ENCODE measurements at regions not wholly inside any gene's neighbourhood (a gene's known extent, or its start where the extent isn't known, plus 50 kb on each side); places are given as distances from the start of the nearest gene placed in this dataset.

DNA sequence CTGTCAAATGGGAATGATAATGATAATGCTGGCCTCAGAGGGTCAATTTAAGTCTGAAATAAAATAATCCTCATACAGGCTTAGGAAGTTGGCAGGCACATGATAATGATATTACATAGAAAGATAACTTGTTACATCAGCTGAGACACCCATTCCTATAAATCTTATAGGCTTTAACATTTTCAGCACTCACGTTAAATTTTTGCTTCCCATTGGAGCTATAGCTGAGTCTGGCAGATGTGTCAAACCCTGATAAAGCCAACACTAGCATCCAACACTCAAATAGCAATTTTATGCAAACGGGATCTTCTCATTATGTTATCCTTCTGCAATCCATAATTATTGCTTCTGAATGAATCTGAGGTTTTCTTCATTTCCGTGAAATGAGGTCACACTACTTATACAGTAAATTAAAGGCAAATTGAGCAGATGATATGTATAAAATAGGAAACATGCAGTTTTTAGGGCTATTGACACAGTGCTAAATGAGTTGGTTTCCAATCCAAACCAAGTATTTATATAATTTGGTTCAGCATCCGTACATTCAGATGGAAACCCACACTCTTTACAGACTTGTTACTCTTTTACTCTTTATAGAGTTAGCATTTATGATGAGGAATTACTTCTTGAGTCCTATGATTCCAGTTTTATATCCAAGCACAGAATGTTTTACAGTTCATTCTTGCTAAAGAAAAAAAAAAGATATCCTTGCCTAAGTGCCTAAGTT is 481.6 kb downstream of the BTBD3 start:
- Histone ChIP-seq H3K4me1 (ENCODE audit: insufficient read depth) (peaks cover 1% of the 10 kb centered on the region), H3K4me3 (ENCODE audit: low read depth, low read length) (no peak overlapping the region)
- 64% methylated on average over 4 of the region's 4 CpGs for WGBS

DNA sequence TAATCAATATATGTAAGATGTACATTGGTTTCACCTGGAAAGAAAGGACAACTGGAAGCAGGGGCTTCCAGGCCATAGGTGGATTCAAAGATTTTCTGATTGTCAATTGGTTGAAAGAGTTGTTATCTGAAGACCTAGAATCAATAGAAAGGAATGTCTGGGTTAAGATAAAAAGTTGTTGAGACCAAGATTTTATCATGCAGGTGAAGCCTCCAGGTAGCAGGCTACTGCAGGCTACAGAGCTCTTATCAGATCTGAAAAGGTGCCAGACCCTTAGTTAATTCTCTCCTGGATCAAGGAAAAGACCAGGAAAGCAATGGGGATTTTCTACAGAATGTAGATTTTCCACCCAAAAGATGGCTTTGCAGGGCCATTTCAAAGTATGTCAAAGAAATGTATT is 487.2 kb downstream of the BTBD3 start:
- no peak overlapping the region for H3K4me3 ChIP-seq (ENCODE audit: low read depth, low read length)
- no peak for DNase-seq (ENCODE audit: extremely low spot score)
- H3K36me3 ChIP-seq (ENCODE audit: insufficient read depth) = no peaks in the 10 kb centered on the region
- no peak overlapping the region for H3K27ac ChIP-seq (ENCODE audit: low read depth)
- no peaks in the 10 kb centered on the region for H3K4me1 ChIP-seq (ENCODE audit: insufficient read depth)

More for the DNA sequence above, 481.6 kb downstream of the BTBD3 start:
- DNase-seq (ENCODE audit: extremely low spot score) = no peak
- H3K36me3 ChIP-seq (ENCODE audit: insufficient read depth) = no peaks in the 10 kb centered on the region
- H3K27ac ChIP-seq (ENCODE audit: low read depth) = no peak overlapping the region

DNA sequence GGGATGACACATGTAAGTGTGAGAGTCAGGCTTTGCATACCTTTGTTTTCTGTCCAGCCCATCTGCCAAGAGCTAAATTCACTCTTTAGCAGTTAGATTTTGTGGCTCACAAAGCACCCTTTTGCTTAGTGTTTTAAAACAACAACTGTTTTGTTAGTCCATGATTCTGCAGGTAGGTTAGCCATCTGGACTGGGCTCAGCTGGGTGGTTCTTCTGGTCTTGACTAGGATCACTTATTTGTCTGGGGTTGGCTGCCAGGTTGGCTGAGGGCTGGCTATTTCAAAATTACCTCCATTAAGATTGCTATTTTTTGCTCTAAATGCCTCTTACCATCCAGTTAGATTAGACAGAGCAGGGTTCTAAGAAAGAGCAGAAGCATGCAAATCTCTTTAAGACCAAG is 489.3 kb downstream of the BTBD3 start:
- no peak overlapping the region for H3K27ac ChIP-seq (ENCODE audit: low read depth)
- H3K36me3 ChIP-seq (ENCODE audit: insufficient read depth) = no peaks in the 10 kb centered on the region
- no peak for DNase-seq (ENCODE audit: extremely low spot score)

DNA sequence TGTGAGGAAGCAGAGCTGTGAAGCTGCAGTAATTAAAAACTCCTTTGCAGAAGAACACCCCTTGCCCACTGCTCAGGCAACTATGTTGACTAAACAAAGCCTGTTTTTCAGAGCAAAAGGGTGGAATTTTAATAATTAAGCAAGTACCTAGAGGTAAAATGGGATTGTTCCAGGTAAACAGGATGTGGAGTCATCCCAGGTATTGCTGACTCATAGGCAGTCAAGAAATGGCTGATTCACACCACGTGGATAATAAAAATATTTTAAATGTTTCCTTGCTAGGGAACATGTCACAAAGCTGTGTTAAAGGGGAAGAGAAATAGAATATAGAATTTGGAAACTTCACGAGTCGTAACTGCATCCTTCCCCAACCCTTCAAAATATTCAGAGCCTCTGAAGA is 491.8 kb downstream of the BTBD3 start:
- Histone ChIP-seq H3K4me1 (ENCODE audit: insufficient read depth) (no peaks in the 10 kb centered on the region), H3K4me3 (ENCODE audit: low read depth, low read length) (no peak overlapping the region), H3K27ac (ENCODE audit: low read depth) (no peak overlapping the region), H3K36me3 (ENCODE audit: insufficient read depth) (no peaks in the 10 kb centered on the region)
- WGBS = 65% methylated on average over 3 of the region's 3 CpGs
- DNase-seq (ENCODE audit: extremely low spot score) = no peak

More for the DNA sequence above, 489.3 kb downstream of the BTBD3 start:
- no peak overlapping the region for H3K4me3 ChIP-seq (ENCODE audit: low read depth, low read length)
- H3K4me1 ChIP-seq (ENCODE audit: insufficient read depth) = no peaks in the 10 kb centered on the region

DNA sequence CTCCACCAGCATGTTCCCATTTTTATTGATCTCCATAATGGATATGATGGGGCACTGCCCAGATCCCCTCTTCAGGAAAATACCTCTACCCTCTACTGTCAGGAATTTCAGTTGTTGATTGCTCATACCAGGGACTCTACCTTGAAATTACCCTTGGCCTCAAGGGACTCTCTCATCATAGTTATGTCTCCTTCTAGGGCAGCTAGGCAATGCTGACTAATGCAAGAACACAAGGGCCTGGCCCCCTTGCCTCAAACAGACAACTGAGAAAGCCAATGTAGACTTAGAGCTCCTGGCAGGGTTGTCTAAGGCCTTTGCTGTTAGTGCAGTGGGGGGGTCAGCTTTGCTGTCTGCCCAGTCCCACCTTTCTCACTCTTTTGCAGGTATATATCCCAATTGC is 493.1 kb downstream of the BTBD3 start:
- H3K4me3 ChIP-seq (ENCODE audit: low read depth, low read length) = no peak overlapping the region
- no peak for DNase-seq (ENCODE audit: extremely low spot score)
- H3K36me3 ChIP-seq (ENCODE audit: insufficient read depth) = no peaks in the 10 kb centered on the region
- no peaks in the 10 kb centered on the region for H3K4me1 ChIP-seq (ENCODE audit: insufficient read depth)
- no peak overlapping the region for H3K27ac ChIP-seq (ENCODE audit: low read depth)

DNA sequence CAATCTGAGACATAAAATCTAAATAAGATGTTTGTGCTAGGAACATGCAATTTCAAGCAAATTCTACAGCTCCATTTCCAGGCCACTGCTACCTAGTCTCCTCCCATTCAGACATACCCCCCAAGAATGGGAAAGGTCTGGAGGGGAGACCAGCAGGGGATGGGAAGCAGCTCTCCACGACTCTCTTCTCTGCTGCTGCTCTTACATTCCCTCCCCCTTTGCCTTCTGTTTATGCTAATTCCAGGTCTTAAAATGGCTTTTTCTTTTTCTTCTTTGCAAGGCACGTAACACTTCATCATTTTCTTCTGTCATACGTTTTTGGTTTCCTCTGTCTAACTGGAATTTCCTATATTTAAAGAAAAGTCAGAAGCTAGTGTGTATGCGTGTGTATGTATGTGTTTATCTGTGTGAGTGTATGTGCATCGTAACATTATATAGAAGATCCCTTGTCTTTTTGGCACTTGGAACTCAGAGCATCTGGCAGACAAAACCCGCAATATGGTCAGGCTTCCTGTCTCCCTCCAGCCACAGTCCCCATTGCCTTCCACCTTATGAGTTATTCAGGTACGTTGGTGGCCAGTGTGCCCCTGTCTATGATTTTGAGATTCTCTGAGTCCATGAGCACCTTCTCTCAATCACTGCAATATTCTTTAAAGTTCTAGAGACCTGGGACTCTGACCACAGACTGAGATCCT is 493.7 kb downstream of the BTBD3 start:
- Histone ChIP-seq H3K4me1 (ENCODE audit: insufficient read depth) (no peaks in the 10 kb centered on the region), H3K4me3 (ENCODE audit: low read depth, low read length) (no peak overlapping the region), H3K27ac (ENCODE audit: low read depth) (no peak overlapping the region), H3K36me3 (ENCODE audit: insufficient read depth) (no peaks in the 10 kb centered on the region)
- no peak for DNase-seq (ENCODE audit: extremely low spot score)
- 80% methylated on average over 7 of the region's 7 CpGs for WGBS

DNA sequence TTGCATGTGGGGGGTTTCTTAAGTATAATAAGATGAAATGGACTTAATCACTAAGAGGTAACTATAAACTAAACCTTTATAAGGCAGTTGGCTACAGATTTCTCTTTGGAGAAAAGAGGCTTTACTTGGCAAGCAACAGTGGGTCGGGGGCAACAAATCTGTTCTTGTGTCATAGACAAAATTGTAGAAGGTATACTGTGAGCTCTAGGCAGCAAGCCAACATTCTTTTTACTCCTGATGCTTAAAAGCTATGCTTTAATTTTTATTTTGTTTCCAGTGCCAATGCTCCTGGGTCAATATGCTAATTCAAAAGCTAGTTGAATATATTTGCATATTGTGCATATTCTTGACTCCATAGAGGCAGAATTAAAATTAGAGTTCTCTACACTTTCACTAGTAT is 495.4 kb downstream of the BTBD3 start:
- Histone ChIP-seq H3K4me3 (ENCODE audit: low read depth, low read length) (no peak overlapping the region), H3K36me3 (ENCODE audit: insufficient read depth) (no peaks in the 10 kb centered on the region), H3K27ac (ENCODE audit: low read depth) (no peak overlapping the region), H3K4me1 (ENCODE audit: insufficient read depth) (no peaks in the 10 kb centered on the region)
- no peak for DNase-seq (ENCODE audit: extremely low spot score)
- WGBS = 70% methylated on average over 1 of the region's 1 CpG

DNA sequence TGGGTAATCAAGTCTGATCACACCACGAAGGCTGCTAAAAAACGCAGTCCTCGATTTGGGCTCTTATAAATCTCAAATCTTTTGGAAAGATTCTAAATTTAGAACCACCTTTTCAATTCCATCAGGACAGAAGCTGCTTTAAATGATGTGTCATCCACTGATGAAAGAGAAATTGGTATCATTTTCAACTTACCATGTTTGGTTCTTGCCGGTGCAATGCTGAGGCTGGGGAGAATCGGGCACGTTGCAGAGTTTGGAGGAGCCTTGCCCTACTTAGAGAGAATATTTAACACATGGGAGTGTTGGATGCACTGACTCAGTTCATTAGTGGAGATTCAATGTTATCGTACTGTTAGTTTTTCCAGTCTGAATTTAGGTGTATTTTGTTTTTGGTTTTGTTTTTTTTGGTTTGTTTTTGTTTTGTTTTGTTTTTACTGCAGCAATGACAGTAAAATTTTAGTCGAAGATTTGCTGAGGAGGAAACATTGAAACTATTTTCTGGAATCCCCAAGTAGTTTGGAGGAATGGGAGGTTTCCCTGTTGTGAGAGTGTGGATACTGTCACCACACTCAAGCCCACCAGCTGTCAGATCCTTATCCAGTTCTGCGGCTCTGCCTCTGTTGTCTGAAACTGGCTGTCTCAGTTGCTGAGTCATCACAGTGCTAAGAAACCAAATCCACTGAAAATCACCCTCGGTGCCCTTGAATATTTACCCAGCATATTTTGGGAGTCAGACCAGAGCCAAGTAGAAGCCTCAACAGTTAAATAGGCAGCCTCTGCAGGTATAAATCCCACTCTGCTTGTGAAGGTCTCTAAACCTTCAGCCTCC is 497.0 kb downstream of the BTBD3 start:
- no peak for DNase-seq (ENCODE audit: extremely low spot score)
- Histone ChIP-seq H3K4me1 (ENCODE audit: insufficient read depth) (no peaks in the 10 kb centered on the region), H3K36me3 (ENCODE audit: insufficient read depth) (no peaks in the 10 kb centered on the region), H3K27ac (ENCODE audit: low read depth) (no peak overlapping the region), H3K4me3 (ENCODE audit: low read depth, low read length) (no peak overlapping the region)
- 46% methylated on average over 10 of the region's 10 CpGs for WGBS

DNA sequence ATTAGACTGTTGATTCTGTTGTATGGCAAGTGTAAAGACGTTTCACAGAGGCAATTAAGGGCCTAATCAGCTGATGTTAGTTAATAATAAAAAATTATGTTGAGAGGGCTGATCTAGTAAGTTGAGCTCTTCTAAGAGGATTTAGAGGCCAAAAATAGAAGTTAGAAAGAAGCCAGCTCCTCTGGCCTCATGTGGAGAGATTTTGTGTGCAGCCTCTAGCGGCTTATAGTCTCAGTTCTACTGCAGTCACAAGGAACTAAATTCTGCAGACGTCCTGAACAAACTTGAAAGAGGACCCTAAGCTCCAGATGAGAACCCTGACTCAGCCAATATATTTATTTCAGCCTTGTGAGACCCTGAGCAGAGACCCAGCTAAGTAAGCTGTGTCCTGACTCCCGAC is 498.6 kb downstream of the BTBD3 start:
- no peak for DNase-seq (ENCODE audit: extremely low spot score)
- Histone ChIP-seq H3K4me1 (ENCODE audit: insufficient read depth) (no peaks in the 10 kb centered on the region), H3K36me3 (ENCODE audit: insufficient read depth) (no peaks in the 10 kb centered on the region), H3K4me3 (ENCODE audit: low read depth, low read length) (no peak overlapping the region), H3K27ac (ENCODE audit: low read depth) (no peak overlapping the region)
- WGBS = 79% methylated on average over 4 of the region's 4 CpGs

DNA sequence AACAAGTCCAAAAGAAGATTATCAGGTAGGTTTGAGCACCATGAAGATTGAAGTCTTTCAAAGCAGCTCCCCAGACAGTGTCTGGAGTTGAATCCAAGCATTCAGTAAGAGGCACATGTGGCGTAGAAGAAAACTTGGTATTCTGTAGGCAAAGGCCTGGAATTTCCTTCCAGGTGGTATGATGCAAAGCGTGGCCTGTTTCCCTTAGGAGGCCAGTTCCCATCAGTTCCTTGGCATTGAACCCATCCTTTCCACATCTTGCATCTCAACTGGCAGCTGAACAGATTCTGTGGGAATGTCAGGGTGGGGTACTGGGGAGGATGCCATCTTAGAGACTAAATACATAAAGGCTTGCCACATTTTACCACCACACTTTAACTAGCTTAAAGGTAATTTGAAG is 516.0 kb downstream of the BTBD3 start:
- Histone ChIP-seq H3K4me3 (ENCODE audit: low read depth, low read length) (no peak overlapping the region), H3K4me1 (ENCODE audit: insufficient read depth) (no peaks in the 10 kb centered on the region), H3K27ac (ENCODE audit: low read depth) (no peak overlapping the region), H3K36me3 (ENCODE audit: insufficient read depth) (no peaks in the 10 kb centered on the region)
- no peak for DNase-seq (ENCODE audit: extremely low spot score)
- WGBS = 97% methylated on average over 2 of the region's 2 CpGs

DNA sequence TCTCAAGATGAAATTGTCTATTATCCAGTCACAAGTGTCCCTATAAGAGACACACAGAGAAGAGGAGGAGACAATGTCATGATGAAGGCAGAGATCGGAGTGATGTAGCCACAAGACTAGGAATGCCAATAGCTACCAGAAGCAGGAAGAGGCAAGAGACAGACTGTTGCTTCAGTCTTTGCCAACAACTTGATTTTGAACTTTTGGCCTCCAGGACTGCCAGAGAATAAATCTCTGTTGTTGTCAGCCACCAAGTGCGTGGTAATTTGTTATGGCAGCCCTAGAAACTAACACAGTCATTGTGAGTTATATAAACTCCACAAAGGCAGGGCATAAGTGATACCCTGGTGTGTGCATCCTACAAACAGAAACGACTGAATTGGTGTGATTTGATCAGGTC is 517.0 kb downstream of the BTBD3 start:
- H3K27ac ChIP-seq (ENCODE audit: low read depth) = peak overlapping the region; percentile 56
- no peaks in the 10 kb centered on the region for H3K4me1 ChIP-seq (ENCODE audit: insufficient read depth)
- 45% methylated on average over 3 of the region's 3 CpGs for WGBS
- H3K36me3 ChIP-seq (ENCODE audit: insufficient read depth) = no peaks in the 10 kb centered on the region
- H3K4me3 ChIP-seq (ENCODE audit: low read depth, low read length) = no peak overlapping the region
- no peak for DNase-seq (ENCODE audit: extremely low spot score)

DNA sequence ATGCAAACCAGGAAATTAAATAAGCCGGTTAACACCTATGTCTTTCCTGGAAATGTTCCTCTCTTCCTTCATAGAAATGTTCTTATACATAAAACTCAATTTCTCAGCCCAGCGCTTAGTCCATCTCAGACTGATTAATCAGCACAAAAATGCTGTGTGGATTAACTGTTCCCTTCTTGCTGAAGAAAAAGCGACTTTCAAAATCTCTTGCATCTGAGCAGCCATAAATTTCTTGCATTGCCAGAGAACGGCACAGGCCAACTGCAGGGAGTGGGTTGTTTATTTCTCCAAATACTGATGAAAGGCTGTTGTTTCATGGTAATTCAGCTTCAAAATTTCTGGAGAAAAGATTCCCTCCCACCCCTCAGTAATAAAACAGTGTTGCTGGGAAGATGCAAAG is 517.6 kb downstream of the BTBD3 start:
- no peak overlapping the region for H3K4me3 ChIP-seq (ENCODE audit: low read depth, low read length)
- H3K27ac ChIP-seq (ENCODE audit: low read depth) = peak overlapping the region; percentile 74
- 28% methylated on average over 4 of the region's 4 CpGs for WGBS
- no peaks in the 10 kb centered on the region for H3K36me3 ChIP-seq (ENCODE audit: insufficient read depth)
- H3K4me1 ChIP-seq (ENCODE audit: insufficient read depth) = no peaks in the 10 kb centered on the region
- no peak for DNase-seq (ENCODE audit: extremely low spot score)

DNA sequence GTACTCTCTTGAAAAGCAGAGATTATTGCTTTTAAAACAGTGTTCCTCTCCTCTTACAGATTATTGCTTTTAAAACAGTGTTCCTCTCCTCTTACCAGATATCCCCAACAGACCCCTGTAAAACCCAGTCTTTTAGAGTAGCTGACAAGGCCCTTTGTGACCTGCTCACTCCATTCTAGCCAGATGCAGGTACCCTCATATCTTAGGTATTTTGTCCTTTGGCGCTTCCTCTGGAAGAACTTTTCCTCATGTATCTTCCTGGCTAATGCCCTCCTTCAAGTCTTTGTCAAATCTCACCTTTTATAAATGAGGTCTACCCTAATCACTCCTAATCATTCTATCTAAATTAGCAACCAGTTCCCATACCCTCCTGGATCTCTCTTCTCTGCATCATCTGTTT is 536.0 kb downstream of the BTBD3 start:
- WGBS = 100% methylated on average over 1 of the region's 1 CpG
- Histone ChIP-seq H3K4me3 (ENCODE audit: low read depth, low read length) (no peak overlapping the region), H3K27ac (ENCODE audit: low read depth) (no peak overlapping the region), H3K4me1 (ENCODE audit: insufficient read depth) (no peaks in the 10 kb centered on the region), H3K36me3 (ENCODE audit: insufficient read depth) (no peaks in the 10 kb centered on the region)
- DNase-seq (ENCODE audit: extremely low spot score) = no peak

DNA sequence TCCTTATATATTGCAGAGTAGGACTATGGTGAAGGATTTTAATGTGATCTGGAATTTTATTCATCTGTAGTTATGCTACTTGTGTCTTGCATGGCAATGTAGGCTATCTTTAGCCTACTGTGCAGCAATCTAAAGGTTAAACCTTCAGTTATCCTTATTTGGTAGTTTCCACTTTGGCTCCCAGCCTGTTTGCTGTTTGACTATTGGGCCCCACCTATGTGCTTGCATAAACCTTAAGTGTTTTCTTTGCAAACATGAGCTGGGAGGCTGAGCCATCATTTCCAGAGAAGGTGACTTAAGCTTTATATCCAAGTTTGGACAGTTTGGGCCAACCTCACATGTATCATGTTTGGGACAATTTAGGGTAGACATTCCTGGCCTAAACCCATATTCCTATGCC is 537.5 kb downstream of the BTBD3 start:
- no peak for DNase-seq (ENCODE audit: extremely low spot score)
- H3K36me3 ChIP-seq (ENCODE audit: insufficient read depth) = no peaks in the 10 kb centered on the region
- peaks cover 1% of the 10 kb centered on the region for H3K4me1 ChIP-seq (ENCODE audit: insufficient read depth)
- H3K4me3 ChIP-seq (ENCODE audit: low read depth, low read length) = no peak overlapping the region
- no peak overlapping the region for H3K27ac ChIP-seq (ENCODE audit: low read depth)

Measured in urinary bladder (tissue), 3 donors.